HL-60 (cell line): ENCODE measurements at regions not wholly inside any gene's neighbourhood (a gene's known extent, or its start where the extent isn't known, plus 50 kb on each side); places are given as distances from the start of the nearest gene placed in this dataset.

Source experiments
- GABPA ChIP-seq: IDR thresholded peaks from 2 replicates; pipeline ENCODE4 v1.6.1; 2012; ENCODE audit warnings: low read depth
- POLR2AphosphoS5 ChIP-seq: IDR thresholded peaks from 2 replicates; pipeline ENCODE4 v1.6.1; 2012; ENCODE audit warnings: low read depth
- SPI1 ChIP-seq: IDR thresholded peaks from 2 replicates; pipeline ENCODE4 v1.6.1; 2012; ENCODE audit warnings: low read depth, mild to moderate bottlenecking, borderline replicate concordance
- TF ChIP-seq, protein P1 (sequence below): IDR thresholded peaks from one replicate; pipeline ENCODE4 v1.5.1; 2011; ENCODE audit warnings: low read length, control low read depth, inconsistent platforms; ENCODE audit not compliant: insufficient read depth
- TF ChIP-seq, protein P2 (sequence below): IDR thresholded peaks from 2 replicates; pipeline ENCODE4 v1.6.1; 2012; ENCODE audit warnings: low read depth; ENCODE audit not compliant: insufficient replicate concordance

DNA sequence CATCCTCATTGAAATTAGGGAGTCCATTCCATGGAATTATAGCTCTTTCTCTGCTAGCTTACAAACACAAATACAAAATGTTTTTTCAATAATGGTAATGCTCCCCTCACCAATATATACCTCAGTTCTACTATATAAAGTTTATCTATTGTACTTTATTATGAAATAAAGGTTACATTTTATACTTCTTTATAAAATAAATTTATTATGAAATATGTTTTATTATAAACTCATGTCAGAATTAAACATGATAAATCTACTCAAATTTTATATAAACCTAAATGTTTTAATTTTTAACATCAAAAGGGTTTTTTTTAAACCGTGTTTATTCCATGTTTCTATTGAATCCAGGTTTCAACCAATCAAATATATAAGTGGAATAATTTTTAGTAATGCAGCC, 646.1 kb upstream of the PCDH20 start:
- TF ChIP-seq SPI1: no peak
- TF ChIP-seq, protein P1, sequence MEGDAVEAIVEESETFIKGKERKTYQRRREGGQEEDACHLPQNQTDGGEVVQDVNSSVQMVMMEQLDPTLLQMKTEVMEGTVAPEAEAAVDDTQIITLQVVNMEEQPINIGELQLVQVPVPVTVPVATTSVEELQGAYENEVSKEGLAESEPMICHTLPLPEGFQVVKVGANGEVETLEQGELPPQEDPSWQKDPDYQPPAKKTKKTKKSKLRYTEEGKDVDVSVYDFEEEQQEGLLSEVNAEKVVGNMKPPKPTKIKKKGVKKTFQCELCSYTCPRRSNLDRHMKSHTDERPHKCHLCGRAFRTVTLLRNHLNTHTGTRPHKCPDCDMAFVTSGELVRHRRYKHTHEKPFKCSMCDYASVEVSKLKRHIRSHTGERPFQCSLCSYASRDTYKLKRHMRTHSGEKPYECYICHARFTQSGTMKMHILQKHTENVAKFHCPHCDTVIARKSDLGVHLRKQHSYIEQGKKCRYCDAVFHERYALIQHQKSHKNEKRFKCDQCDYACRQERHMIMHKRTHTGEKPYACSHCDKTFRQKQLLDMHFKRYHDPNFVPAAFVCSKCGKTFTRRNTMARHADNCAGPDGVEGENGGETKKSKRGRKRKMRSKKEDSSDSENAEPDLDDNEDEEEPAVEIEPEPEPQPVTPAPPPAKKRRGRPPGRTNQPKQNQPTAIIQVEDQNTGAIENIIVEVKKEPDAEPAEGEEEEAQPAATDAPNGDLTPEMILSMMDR: no peak
- no peak for TF ChIP-seq POLR2AphosphoS5
- TF ChIP-seq, protein P2, sequence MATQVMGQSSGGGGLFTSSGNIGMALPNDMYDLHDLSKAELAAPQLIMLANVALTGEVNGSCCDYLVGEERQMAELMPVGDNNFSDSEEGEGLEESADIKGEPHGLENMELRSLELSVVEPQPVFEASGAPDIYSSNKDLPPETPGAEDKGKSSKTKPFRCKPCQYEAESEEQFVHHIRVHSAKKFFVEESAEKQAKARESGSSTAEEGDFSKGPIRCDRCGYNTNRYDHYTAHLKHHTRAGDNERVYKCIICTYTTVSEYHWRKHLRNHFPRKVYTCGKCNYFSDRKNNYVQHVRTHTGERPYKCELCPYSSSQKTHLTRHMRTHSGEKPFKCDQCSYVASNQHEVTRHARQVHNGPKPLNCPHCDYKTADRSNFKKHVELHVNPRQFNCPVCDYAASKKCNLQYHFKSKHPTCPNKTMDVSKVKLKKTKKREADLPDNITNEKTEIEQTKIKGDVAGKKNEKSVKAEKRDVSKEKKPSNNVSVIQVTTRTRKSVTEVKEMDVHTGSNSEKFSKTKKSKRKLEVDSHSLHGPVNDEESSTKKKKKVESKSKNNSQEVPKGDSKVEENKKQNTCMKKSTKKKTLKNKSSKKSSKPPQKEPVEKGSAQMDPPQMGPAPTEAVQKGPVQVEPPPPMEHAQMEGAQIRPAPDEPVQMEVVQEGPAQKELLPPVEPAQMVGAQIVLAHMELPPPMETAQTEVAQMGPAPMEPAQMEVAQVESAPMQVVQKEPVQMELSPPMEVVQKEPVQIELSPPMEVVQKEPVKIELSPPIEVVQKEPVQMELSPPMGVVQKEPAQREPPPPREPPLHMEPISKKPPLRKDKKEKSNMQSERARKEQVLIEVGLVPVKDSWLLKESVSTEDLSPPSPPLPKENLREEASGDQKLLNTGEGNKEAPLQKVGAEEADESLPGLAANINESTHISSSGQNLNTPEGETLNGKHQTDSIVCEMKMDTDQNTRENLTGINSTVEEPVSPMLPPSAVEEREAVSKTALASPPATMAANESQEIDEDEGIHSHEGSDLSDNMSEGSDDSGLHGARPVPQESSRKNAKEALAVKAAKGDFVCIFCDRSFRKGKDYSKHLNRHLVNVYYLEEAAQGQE: no peak
- no peak for TF ChIP-seq GABPA
